ENCODE measurements at regions not wholly inside any gene's neighbourhood (a gene's known extent, or its start where the extent isn't known, plus 50 kb on each side); places are given as distances from the start of the nearest gene placed in this dataset.

- no peak for TF ChIP-seq CTCF (IDR thresholded peaks at IDR 0.05; ENCODE audit: insufficient read depth, low read depth, low read length)
- TF ChIP-seq EZH2 (IDR thresholded peaks at IDR 0.05; ENCODE audit: insufficient read depth, low read length), result no peak
Observed at GRCh38 chr2:6043238-6043637, 351.1 kb downstream of the SOX11 start.
